HG03175 (cell line): ENCODE measurements at regions not wholly inside any gene's neighbourhood (a gene's known extent, or its start where the extent isn't known, plus 50 kb on each side); places are given as distances from the start of the nearest gene placed in this dataset.

Source experiments
- ATAC-seq: cut with Tn5 transposase; IDR thresholded peaks from one replicate; pipeline ENCODE4 v1.9.1; 2021; ENCODE audit warnings: mild to moderate bottlenecking, moderate library complexity; ENCODE audit not compliant: unreplicated experiment

GRCh38 chr2:183991968-183992367 lies 606.4 kb upstream of the ZNF804A start:
- ATAC-seq: no peak

DNA sequence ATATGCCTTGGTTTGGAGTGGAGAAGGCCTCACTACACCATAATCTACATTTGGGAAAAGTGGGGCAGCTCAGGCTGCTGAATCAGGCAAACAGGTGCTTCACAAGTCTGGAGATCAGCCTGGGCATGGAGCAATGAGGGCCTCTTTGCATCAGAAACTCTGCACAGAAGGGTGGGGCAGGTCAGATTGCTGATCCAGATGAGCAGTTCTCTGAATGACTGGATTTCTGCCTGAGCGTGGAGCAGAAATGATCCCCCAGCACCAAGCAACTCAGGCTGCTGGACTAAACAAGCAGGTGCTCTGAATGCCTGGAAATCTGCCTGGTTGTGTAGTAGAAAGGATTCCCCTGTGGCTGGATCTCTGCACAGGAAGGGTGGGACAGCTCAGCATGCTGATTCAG lies 605.3 kb upstream of the ZNF804A start:
- no peak for ATAC-seq

GRCh38 chr2:183995632-183996031 lies 602.7 kb upstream of the ZNF804A start:
- no peak for ATAC-seq

GRCh38 chr2:183996825-183997793 lies 601.2 kb upstream of the ZNF804A start:
- no peak for ATAC-seq

DNA sequence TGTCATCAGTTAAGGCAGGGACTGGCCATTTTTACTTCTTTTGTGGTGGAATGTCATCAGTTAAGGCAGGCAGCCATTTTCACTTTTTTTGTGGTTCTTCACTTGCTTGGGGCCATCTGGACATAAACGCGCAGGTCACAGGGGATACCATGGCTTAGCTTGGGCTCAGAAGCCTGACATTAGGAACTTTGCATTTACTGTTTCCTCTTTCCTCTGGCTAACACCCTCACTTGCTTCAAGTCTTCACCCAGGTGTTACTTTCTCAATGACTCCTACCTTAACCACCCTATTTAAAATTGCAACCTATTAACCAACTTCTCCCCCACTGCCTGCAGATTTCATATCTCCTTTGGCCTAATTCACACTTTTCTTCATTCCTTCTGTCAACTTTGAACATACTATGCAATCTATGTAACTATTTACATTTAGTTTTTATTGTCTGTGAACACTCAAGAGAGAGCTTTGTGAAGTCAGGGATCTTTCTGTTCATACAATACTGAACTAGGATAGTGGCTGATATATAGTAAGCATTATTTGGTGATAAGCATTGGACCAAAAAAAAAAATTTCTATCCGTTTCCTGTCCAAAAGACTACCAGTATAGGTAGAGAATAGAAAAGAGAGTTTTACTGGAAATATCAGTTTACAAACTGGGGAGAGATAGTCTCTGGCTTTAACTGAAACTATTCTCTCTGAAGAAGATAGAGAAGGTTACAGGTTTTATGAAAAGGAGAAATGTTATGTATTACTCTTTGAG lies 600.1 kb upstream of the ZNF804A start:
- ATAC-seq: peak; percentile 97

- peak; percentile 14 for ATAC-seq
These were observed 599.5 kb upstream of the ZNF804A start for GRCh38 chr2:183998797-183999190.

DNA sequence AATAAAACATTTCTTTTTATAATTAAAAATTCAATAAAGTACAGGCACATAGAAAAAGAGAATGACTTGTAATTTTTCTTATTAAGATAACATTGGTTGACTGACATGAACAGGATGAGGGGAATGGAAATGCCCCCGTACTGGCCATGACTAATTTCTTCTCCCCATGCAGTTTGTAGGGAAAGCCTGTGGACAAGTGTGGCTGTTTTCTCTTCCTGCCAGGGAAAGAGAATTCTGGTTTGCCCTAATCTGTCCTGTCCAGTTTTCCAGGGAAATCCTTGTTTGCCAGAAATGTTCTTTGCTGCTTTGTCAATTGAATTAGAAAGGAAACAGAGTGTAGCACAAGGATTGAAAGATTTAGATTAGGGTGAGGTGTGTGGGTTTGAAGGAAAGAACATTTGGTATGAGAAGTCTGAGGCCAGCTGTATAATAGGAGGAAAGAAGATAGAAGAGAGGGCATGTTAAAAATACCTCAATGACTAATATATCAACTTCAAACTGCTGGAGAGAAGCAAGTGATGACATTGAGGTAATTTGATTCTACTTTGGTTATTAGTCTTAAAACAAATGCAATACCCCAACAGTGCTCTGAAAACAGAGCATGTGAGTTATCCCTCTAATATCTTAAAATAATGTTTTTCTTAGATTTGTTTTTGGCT lies 593.9 kb upstream of the ZNF804A start:
- ATAC-seq: peak; percentile 78

- peak; percentile 32 for ATAC-seq
These were observed 593.2 kb upstream of the ZNF804A start for GRCh38 chr2:184004948-184005672.

DNA sequence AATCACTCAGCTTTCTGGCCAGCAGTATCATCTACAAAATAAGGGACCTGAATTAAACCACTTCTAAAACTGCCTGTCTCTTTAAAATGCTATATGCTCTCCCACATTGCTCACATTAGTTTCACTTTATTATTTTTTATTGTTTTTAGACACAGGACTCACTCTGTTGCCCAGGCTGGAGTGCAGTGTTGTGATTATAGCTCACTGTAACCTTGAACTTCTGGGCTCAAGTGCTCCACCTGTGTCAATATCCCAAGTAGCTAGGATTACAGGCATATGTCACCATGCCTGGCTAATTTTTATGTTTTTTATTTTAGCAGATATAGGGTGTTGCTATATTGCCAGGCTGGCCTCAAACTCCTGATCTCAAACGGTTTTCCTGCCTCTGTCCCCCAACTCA lies 591.3 kb upstream of the ZNF804A start:
- no peak for ATAC-seq

GRCh38 chr2:184026961-184027360 lies 571.4 kb upstream of the ZNF804A start:
- no peak for ATAC-seq

GRCh38 chr2:184030245-184030644 lies 568.1 kb upstream of the ZNF804A start:
- ATAC-seq: no peak

- ATAC-seq: no peak
These were observed 567.3 kb upstream of the ZNF804A start for GRCh38 chr2:184030989-184031388.

DNA sequence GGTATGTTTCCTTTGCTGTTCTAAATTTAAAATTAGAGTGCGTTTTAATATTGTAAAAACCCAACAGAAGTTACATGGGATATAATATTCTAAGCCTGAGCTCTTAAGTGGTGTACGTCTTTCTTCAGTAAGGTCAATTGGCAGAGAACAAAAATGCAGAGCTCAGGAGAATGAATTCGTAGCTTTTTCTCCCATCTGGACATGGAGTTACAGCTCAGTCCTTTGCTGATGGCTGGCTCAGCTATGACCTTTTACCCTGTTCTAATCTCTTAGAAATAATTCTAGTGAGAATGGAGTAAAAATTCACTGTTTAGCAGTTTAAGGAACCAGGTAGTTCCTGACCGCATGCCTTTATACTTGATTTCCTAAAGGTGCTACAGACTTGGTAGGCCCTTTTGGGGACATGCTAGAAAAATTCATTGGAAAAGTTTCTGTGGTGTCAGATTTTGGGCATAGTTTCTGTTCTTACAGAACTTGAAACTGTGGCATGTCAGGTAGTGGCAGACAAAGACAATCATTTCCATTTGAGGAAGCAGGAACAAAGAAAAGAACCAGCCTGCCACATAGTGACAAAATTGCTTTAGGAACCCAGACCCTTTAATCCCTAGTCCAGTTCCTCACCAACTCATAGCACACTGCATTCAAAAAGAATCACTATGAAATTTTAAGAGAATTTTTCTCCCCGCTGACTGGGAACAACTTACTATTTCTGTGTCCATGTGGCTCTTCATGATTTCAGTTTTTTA lies 566.8 kb upstream of the ZNF804A start:
- ATAC-seq: no peak

DNA sequence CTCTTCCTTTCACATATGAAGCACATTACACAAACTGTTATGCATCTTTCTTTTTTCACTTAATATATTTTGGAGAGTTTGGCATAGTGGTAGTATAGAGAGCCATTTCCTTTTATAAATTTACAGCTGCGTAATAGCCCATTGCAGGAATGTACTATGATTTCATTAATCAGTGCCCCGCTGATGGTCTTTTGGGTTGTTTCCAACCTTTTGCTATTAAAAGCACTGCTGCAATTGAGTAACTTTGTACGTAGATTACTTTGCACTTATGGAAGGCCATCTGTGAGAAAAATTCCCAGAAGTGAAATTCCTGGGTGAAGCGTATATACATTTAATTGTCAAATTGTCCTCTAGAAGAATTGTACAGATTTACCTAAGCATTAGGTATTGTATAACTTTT lies 565.3 kb upstream of the ZNF804A start:
- ATAC-seq: no peak

DNA sequence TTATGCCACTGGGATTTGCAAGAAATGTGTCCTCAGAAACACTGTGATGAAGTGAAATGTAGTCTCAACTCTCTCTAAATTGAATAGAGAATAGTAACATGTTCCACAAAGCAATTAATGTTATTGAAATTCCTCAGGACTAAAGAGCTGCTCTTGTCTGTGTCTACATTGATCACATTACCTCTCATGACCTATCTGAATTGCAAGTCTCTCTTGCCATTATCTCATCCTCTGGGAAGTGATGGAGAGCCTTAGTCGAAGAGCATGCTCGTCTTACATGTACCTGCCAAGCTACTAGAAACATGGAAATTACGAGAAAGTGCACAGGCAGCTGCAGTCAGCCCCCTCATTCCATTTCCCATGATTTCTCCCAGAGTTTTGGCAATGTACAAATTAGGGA lies 561.1 kb upstream of the ZNF804A start:
- ATAC-seq: no peak

DNA sequence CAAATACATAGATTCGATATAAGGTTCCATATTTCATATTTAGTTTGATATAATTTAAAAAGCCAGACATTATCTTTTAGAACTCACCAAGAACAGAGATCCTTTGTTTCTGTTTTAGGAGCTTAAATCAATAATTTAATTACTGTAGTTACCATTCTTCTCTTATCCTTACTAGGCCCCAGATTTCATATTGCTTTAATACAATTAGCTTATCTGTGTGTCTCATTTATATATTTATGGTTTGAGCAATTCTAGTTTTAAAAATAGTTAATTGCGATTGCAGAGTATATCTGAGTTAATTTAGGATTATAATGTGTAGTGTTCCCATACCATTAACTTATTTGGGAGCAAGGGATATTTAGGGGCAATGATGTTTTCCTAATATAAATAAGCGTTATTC lies 558.8 kb upstream of the ZNF804A start:
- no peak for ATAC-seq

GRCh38 chr2:184040230-184040629 lies 558.1 kb upstream of the ZNF804A start:
- no peak for ATAC-seq

- ATAC-seq: no peak
These were observed 557.3 kb upstream of the ZNF804A start for GRCh38 chr2:184041077-184041476.

- no peak for ATAC-seq
These were observed 556.6 kb upstream of the ZNF804A start for GRCh38 chr2:184041777-184042176.

DNA sequence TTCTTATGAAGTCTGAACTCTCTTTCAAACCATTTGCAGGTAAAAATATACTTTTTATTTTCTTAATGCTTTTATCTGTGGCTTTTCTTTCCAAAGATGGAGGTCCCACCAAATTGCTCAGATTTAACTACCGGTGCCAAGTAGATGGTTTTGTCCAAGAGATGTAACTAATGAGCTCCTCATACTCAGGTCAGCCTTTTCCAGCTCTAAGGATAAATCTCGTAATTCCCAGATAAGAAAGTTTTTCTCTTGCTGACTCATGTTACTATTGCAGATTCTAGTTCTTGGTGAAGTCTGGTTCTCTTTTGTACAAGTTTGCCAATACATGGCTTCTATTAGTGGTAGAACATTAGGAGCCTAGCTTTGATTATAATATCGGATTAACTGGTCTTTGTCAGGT lies 550.8 kb upstream of the ZNF804A start:
- no peak for ATAC-seq
